ENCODE measurements at regions not wholly inside any gene's neighbourhood (a gene's known extent, or its start where the extent isn't known, plus 50 kb on each side); places are given as distances from the start of the nearest gene placed in this dataset.

DNA sequence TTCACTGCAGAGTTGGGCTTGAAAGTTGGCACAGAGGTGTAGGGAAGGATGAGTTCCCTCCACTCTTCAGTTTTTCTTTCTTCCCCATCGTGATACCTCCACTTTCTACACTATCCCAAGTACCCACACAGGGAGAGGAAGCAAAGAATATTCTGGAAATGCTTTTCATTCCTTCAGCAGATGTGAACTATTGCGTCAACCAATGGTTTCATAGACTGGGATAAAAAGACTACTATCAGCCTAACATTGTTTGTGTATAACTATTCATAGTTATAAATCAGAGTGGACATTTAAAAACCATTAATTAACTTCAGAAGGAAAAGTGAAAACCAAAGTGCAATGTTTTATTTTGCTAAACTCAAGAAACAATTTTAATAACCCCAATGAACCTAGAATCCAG is 63.6 kb upstream of the MAMDC2 start:
- no peaks in the 10 kb centered on the region for H3K4me1 ChIP-seq (ENCODE audit: control insufficient read depth in 4 of 4, insufficient read depth in 4 of 4, low read length in 3 of 4)
- no peaks in the 10 kb centered on the region for H3K36me3 ChIP-seq (ENCODE audit: control insufficient read depth in 4 of 4, insufficient read depth in 3 of 4, low read depth in 1 of 4, low read length in 3 of 4)
- no peak overlapping the region for H3K4me3 ChIP-seq (ENCODE audit: low read depth in 1 of 3, low read length in 3 of 3)
- H3K27ac ChIP-seq (ENCODE audit: low read depth in 1 of 2, low read length in 2 of 2), result no peak overlapping the region
- no peak for DNase-seq (ENCODE audit: low spot score)
- TF ChIP-seq EGR1 (IDR thresholded peaks at IDR 0.05; ENCODE audit: low read depth in 2 of 2), result no peak
- TF ChIP-seq RXRA (IDR thresholded peaks at IDR 0.05), result no peak
- no peak for TF ChIP-seq REST (IDR thresholded peaks at IDR 0.05)
- no peak for TF ChIP-seq RAD21 (IDR thresholded peaks at IDR 0.05)
- TF ChIP-seq FOXA2 (IDR thresholded peaks at IDR 0.05), result no peak
- TF ChIP-seq, protein P1, sequence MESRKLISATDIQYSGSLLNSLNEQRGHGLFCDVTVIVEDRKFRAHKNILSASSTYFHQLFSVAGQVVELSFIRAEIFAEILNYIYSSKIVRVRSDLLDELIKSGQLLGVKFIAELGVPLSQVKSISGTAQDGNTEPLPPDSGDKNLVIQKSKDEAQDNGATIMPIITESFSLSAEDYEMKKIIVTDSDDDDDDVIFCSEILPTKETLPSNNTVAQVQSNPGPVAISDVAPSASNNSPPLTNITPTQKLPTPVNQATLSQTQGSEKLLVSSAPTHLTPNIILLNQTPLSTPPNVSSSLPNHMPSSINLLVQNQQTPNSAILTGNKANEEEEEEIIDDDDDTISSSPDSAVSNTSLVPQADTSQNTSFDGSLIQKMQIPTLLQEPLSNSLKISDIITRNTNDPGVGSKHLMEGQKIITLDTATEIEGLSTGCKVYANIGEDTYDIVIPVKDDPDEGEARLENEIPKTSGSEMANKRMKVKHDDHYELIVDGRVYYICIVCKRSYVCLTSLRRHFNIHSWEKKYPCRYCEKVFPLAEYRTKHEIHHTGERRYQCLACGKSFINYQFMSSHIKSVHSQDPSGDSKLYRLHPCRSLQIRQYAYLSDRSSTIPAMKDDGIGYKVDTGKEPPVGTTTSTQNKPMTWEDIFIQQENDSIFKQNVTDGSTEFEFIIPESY (IDR thresholded peaks at IDR 0.05), result no peak
- TF ChIP-seq NR2F2 (IDR thresholded peaks at IDR 0.05), result no peak
- TF ChIP-seq JUND (IDR thresholded peaks at IDR 0.05), result no peak
- TF ChIP-seq SP1 (IDR thresholded peaks at IDR 0.05), result no peak
- TF ChIP-seq, protein P2, sequence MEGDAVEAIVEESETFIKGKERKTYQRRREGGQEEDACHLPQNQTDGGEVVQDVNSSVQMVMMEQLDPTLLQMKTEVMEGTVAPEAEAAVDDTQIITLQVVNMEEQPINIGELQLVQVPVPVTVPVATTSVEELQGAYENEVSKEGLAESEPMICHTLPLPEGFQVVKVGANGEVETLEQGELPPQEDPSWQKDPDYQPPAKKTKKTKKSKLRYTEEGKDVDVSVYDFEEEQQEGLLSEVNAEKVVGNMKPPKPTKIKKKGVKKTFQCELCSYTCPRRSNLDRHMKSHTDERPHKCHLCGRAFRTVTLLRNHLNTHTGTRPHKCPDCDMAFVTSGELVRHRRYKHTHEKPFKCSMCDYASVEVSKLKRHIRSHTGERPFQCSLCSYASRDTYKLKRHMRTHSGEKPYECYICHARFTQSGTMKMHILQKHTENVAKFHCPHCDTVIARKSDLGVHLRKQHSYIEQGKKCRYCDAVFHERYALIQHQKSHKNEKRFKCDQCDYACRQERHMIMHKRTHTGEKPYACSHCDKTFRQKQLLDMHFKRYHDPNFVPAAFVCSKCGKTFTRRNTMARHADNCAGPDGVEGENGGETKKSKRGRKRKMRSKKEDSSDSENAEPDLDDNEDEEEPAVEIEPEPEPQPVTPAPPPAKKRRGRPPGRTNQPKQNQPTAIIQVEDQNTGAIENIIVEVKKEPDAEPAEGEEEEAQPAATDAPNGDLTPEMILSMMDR (IDR thresholded peaks at IDR 0.05; ENCODE audit: low read depth, low read length, missing input control), result no peak
- TF ChIP-seq HNF4A (conservative IDR thresholded peaks at IDR 0.05), result no peak
- no peak for TF ChIP-seq HNF4G (IDR thresholded peaks at IDR 0.05)
- TF ChIP-seq FOXA1 (IDR thresholded peaks at IDR 0.05), result no peak
- no peak for TF ChIP-seq MAX (IDR thresholded peaks at IDR 0.05)
- WGBS, result 77% methylated on average over 2 of the region's 2 CpGs
- no peak overlapping the region for H3K9ac ChIP-seq (ENCODE audit: low read depth in 1 of 2, low read length in 2 of 2)
- no peaks in the 10 kb centered on the region for H3K27me3 ChIP-seq (ENCODE audit: control insufficient read depth in 4 of 4, insufficient read depth in 4 of 4, low read length in 3 of 4)
- H3K9me3 ChIP-seq (ENCODE audit: control insufficient read depth in 4 of 4, low read length in 3 of 4), result no peaks in the 10 kb centered on the region

DNA sequence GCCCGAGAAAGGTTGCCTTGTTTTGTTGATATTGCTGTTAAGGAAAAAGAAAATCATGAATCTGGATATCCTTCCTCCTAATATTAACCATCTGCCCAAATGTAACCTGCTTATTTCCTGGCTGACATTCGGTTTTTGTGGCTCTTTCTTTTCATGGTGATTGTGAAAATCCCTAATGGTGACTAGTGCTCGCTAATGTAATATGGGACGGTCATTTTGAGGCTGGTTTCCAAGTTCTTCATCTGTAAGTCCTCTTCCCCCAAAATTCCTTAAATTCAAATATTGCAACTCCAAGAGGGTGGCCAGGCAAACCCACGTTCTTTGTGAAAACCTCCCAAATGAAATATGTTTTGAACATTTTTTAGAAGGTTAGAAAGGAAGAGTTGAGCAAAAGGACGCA is 63.1 kb upstream of the MAMDC2 start:
- Histone ChIP-seq H3K9ac (ENCODE audit: low read depth in 1 of 2, low read length in 2 of 2) (no peak overlapping the region), H3K27ac (ENCODE audit: low read depth in 1 of 2, low read length in 2 of 2) (no peak overlapping the region), H3K9me3 (ENCODE audit: control insufficient read depth in 4 of 4, low read length in 3 of 4) (no peaks in the 10 kb centered on the region), H3K4me1 (ENCODE audit: control insufficient read depth in 4 of 4, insufficient read depth in 4 of 4, low read length in 3 of 4) (no peaks in the 10 kb centered on the region), H3K27me3 (ENCODE audit: control insufficient read depth in 4 of 4, insufficient read depth in 4 of 4, low read length in 3 of 4) (no peaks in the 10 kb centered on the region), H3K36me3 (ENCODE audit: control insufficient read depth in 4 of 4, insufficient read depth in 3 of 4, low read depth in 1 of 4, low read length in 3 of 4) (no peaks in the 10 kb centered on the region), H3K4me3 (ENCODE audit: low read depth in 1 of 3, low read length in 3 of 3) (no peak overlapping the region)
- WGBS, result 87% methylated on average over 6 of the region's 6 CpGs
- DNase-seq (ENCODE audit: low spot score), result no peak
- TF ChIP-seq ATF3 (IDR thresholded peaks at IDR 0.05) (no peak), REST (IDR thresholded peaks at IDR 0.05) (no peak), FOXA1 (IDR thresholded peaks at IDR 0.05) (no peak), YY1 (IDR thresholded peaks at IDR 0.05) (no peak), NR2F2 (IDR thresholded peaks at IDR 0.05) (no peak)
- TF ChIP-seq, protein P1 (IDR thresholded peaks at IDR 0.05), result no peak

Data from liver (tissue), 8 donors.